ENCODE measurements at regions not wholly inside any gene's neighbourhood (a gene's known extent, or its start where the extent isn't known, plus 50 kb on each side); places are given as distances from the start of the nearest gene placed in this dataset.

DNA sequence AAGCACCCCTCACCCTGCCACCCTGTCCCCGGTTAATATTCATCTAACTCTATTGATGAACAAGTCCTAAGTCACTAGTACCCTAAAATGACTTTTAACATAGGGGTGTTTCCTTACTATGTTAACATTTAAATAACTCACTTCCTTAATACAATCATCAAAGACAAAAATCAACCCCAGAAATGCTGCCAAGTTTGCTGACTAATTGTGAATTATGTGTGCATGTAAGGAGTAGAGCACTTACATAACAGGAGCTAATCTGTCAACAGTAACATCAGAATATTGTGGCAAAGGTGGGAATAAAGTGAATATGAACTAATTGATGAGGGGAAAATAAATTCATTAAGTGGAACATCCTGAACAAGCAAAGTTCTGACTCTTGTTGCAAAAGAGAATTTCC is 81.4 kb upstream of the ERBB4 start:
- Histone ChIP-seq H3K4me3 (ENCODE audit: low read depth in 2 of 2, low read length in 1 of 2) (no peak overlapping the region), H3F3A (replicated peaks; ENCODE audit: insufficient read depth) (no peaks in the 10 kb centered on the region), H3K36me3 (replicated peaks in 1 of 2; ENCODE audit: control insufficient read depth in 1 of 2, insufficient read depth in 2 of 2, low read length in 1 of 2) (no peaks in the 10 kb centered on the region), H2AFZ (ENCODE audit: low read depth) (no peak overlapping the region), H3K9ac (no peak overlapping the region), H3K4me1 (ENCODE audit: control insufficient read depth in 1 of 2, insufficient read depth in 2 of 2, low read depth in 1 of 2, low read length in 1 of 2) (no peaks in the 10 kb centered on the region), H3K27ac (ENCODE audit: low read depth in 2 of 2, low read length in 1 of 2) (no peak overlapping the region), H3K4me2 (no peak overlapping the region), H3K27me3 (ENCODE audit: insufficient read depth) (no peaks in the 10 kb centered on the region), H3K9me3 (no peaks in the 10 kb centered on the region), H4K20me1 (ENCODE audit: insufficient read depth) (no peaks in the 10 kb centered on the region), H3K9me2 (no peaks in the 10 kb centered on the region), H3K79me2 (ENCODE audit: insufficient read depth) (no peaks in the 10 kb centered on the region)
- CTCF ChIA-PET: interaction anchor here (0.7 kb wide), 1 partner anchor 51 kb away, joined by 3 read pairs; no protein-coding TSS in a partner anchor
- POLR2A ChIA-PET: no interaction called here
- TF ChIP-seq YY1 (IDR thresholded peaks at IDR 0.05; ENCODE audit: low read depth) (no peak), TCF12 (IDR thresholded peaks at IDR 0.05) (no peak), FOSL2 (IDR thresholded peaks at IDR 0.05; ENCODE audit: borderline replicate concordance, low read depth) (no peak), SMC3 (IDR thresholded peaks at IDR 0.05; ENCODE audit: low read depth, low read length) (no peak), MXI1 (IDR thresholded peaks at IDR 0.05; ENCODE audit: low read depth, low read length) (no peak), SIN3A (IDR thresholded peaks at IDR 0.05; ENCODE audit: borderline replicate concordance, low read depth, low read length) (no peak), EP300 (IDR thresholded peaks at IDR 0.05; ENCODE audit: borderline replicate concordance in 1 of 2, low read depth in 1 of 2, low read length in 1 of 2) (no peak), FOXJ3 (CRISPR knock-in tag; IDR thresholded peaks at IDR 0.05) (no peak), NFIC (IDR thresholded peaks at IDR 0.05; ENCODE audit: borderline replicate concordance) (no peak), CHD2 (IDR thresholded peaks at IDR 0.05; ENCODE audit: low read length, partially characterized antibody) (no peak)
- no peak for DNase-seq
- WGBS (ENCODE audit: low lambda C conversion rate): 84% methylated on average over 1 of the region's 1 CpG

DNA sequence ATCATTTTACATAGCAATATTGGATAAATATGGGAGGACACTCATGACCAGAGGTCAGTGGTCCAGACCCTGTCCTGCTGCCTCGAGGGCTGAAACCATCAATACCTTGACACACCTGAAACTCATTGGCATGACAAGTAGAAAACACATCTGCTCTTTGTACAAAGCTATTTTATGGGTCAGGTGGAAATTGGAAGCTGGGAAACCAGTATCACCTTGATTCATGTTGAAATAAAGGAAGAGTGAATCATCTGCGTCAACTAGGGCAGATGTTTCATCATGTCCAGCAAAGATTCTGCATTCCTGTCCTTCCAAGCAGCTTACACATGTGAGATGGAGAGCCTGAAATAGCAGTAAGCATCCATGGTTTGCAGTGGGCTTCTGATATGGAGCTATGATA is 80.0 kb upstream of the ERBB4 start:
- Histone ChIP-seq H4K20me1 (ENCODE audit: insufficient read depth) (no peaks in the 10 kb centered on the region), H3K9me2 (no peaks in the 10 kb centered on the region), H3K4me3 (ENCODE audit: low read depth in 2 of 2, low read length in 1 of 2) (no peak overlapping the region), H3K9me3 (no peaks in the 10 kb centered on the region), H3F3A (replicated peaks; ENCODE audit: insufficient read depth) (no peaks in the 10 kb centered on the region), H2AFZ (ENCODE audit: low read depth) (no peak overlapping the region), H3K27me3 (ENCODE audit: insufficient read depth) (no peaks in the 10 kb centered on the region), H3K4me2 (no peak overlapping the region), H3K9ac (no peak overlapping the region), H3K4me1 (ENCODE audit: control insufficient read depth in 1 of 2, insufficient read depth in 2 of 2, low read depth in 1 of 2, low read length in 1 of 2) (no peaks in the 10 kb centered on the region), H3K27ac (ENCODE audit: low read depth in 2 of 2, low read length in 1 of 2) (no peak overlapping the region), H3K36me3 (replicated peaks in 1 of 2; ENCODE audit: control insufficient read depth in 1 of 2, insufficient read depth in 2 of 2, low read length in 1 of 2) (no peaks in the 10 kb centered on the region), H3K79me2 (ENCODE audit: insufficient read depth) (no peaks in the 10 kb centered on the region)
- ChIA-PET POLR2A (no interaction called here), CTCF (no interaction called here)
- no peak for DNase-seq
- whole genome bisulfite sequencing (ENCODE audit: low lambda C conversion rate): 31% methylated on average over 2 of the region's 2 CpGs
- TF ChIP-seq RAD21 (IDR thresholded peaks at IDR 0.05; ENCODE audit: low read length): no peak
- TF ChIP-seq, protein P1, sequence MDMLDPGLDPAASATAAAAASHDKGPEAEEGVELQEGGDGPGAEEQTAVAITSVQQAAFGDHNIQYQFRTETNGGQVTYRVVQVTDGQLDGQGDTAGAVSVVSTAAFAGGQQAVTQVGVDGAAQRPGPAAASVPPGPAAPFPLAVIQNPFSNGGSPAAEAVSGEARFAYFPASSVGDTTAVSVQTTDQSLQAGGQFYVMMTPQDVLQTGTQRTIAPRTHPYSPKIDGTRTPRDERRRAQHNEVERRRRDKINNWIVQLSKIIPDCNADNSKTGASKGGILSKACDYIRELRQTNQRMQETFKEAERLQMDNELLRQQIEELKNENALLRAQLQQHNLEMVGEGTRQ (IDR thresholded peaks at IDR 0.05; ENCODE audit: borderline replicate concordance, low read depth, low read length): no peak
- TF ChIP-seq FOXM1 (IDR thresholded peaks at IDR 0.05; ENCODE audit: low read depth): no peak
- TF ChIP-seq RXRA (IDR thresholded peaks at IDR 0.05; ENCODE audit: borderline replicate concordance, low read depth): no peak
- TF ChIP-seq CTCF (IDR thresholded peaks at IDR 0.05): no peak
- no peak for TF ChIP-seq IRF3 (IDR thresholded peaks at IDR 0.05; ENCODE audit: low read depth, low read length)
- TF ChIP-seq TEAD4 (IDR thresholded peaks at IDR 0.05; ENCODE audit: borderline replicate concordance, insufficient read depth): no peak
- TF ChIP-seq EZH2phosphoT487 (IDR thresholded peaks at IDR 0.05; ENCODE audit: borderline replicate concordance, low read depth): no peak
- no peak for TF ChIP-seq TCF12 (IDR thresholded peaks at IDR 0.05)
- no peak for TF ChIP-seq ELF1 (IDR thresholded peaks at IDR 0.05)
- TF ChIP-seq, protein P2, sequence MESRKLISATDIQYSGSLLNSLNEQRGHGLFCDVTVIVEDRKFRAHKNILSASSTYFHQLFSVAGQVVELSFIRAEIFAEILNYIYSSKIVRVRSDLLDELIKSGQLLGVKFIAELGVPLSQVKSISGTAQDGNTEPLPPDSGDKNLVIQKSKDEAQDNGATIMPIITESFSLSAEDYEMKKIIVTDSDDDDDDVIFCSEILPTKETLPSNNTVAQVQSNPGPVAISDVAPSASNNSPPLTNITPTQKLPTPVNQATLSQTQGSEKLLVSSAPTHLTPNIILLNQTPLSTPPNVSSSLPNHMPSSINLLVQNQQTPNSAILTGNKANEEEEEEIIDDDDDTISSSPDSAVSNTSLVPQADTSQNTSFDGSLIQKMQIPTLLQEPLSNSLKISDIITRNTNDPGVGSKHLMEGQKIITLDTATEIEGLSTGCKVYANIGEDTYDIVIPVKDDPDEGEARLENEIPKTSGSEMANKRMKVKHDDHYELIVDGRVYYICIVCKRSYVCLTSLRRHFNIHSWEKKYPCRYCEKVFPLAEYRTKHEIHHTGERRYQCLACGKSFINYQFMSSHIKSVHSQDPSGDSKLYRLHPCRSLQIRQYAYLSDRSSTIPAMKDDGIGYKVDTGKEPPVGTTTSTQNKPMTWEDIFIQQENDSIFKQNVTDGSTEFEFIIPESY (IDR thresholded peaks at IDR 0.05; ENCODE audit: borderline replicate concordance, low read depth): no peak
- no peak for TF ChIP-seq TAF1 (IDR thresholded peaks at IDR 0.05; ENCODE audit: borderline replicate concordance, low read depth, low read length)
- TF ChIP-seq SMC3 (IDR thresholded peaks at IDR 0.05; ENCODE audit: low read depth, low read length): no peak
- no peak for TF ChIP-seq RFX5 (IDR thresholded peaks at IDR 0.05; ENCODE audit: low read length)
- no peak for TF ChIP-seq SIN3A (IDR thresholded peaks at IDR 0.05; ENCODE audit: borderline replicate concordance, low read depth, low read length)
- TF ChIP-seq EP300 (IDR thresholded peaks at IDR 0.05; ENCODE audit: borderline replicate concordance in 1 of 2, low read depth in 1 of 2, low read length in 1 of 2): no peak
- no peak for TF ChIP-seq FOXJ3 (CRISPR knock-in tag; IDR thresholded peaks at IDR 0.05)
- TF ChIP-seq YY1 (IDR thresholded peaks at IDR 0.05; ENCODE audit: low read depth): no peak
- TF ChIP-seq CHD2 (IDR thresholded peaks at IDR 0.05; ENCODE audit: low read length, partially characterized antibody): no peak
